GM20431 (cell line): ENCODE measurements at regions not wholly inside any gene's neighbourhood (a gene's known extent, or its start where the extent isn't known, plus 50 kb on each side); places are given as distances from the start of the nearest gene placed in this dataset.
"Not testable (repeated sequence)": the region's sequence is repeated elsewhere in the genome, so short reads cannot be mapped to it uniquely, and the experiment has no call there.

Source experiments
- in situ Hi-C: fragments of 300-500 bp; cut with MseI, MboI; formaldehyde crosslinking; loops from one replicate; pipeline ENCODE4 v1.15.0; 2020; ENCODE audit warnings: low sequenced_read_pairs; ENCODE audit not compliant: unreplicated experiment

- in situ Hi-C loops: no loop called here
These were observed 365.9 kb downstream of the NFIB start for GRCh38 chr9:13948037-13948436.

- in situ Hi-C loops: no loop called here
These were observed 370.8 kb downstream of the NFIB start for GRCh38 chr9:13943176-13943575.

GRCh38 chr9:13942695-13943094, 371.2 kb downstream of the NFIB start:
- in situ Hi-C loops: no loop called here

- in situ Hi-C loops: no loop called here
These were observed 371.7 kb downstream of the NFIB start for GRCh38 chr9:13942201-13942600.

GRCh38 chr9:13941714-13942113, 372.2 kb downstream of the NFIB start:
- in situ Hi-C loops: no loop called here

GRCh38 chr9:13939701-13940490, 374.0 kb downstream of the NFIB start:
- in situ Hi-C loops: no loop called here

- in situ Hi-C loops: no loop called here
These were observed 374.8 kb downstream of the NFIB start for GRCh38 chr9:13939134-13939533.

GRCh38 chr9:13934416-13934815, 379.5 kb downstream of the NFIB start:
- in situ Hi-C loops: no loop called here

- in situ Hi-C loops: no loop called here
These were observed 380.7 kb downstream of the NFIB start for GRCh38 chr9:13933268-13933656.

- in situ Hi-C loops: no loop called here
These were observed 381.2 kb downstream of the NFIB start for GRCh38 chr9:13932528-13933267.

GRCh38 chr9:13929013-13929412, 384.9 kb downstream of the NFIB start:
- in situ Hi-C loops: no loop called here

- in situ Hi-C loops: no loop called here
These were observed 390.6 kb downstream of the NFIB start for GRCh38 chr9:13923381-13923780.

- in situ Hi-C loops: no loop called here
These were observed 393.4 kb downstream of the NFIB start for GRCh38 chr9:13920557-13920956.

GRCh38 chr9:13919401-13919800, 394.5 kb downstream of the NFIB start:
- in situ Hi-C loops: no loop called here

GRCh38 chr9:13917534-13917933, 396.4 kb downstream of the NFIB start:
- in situ Hi-C loops: no loop called here

GRCh38 chr9:13915591-13916301, 398.2 kb downstream of the NFIB start:
- in situ Hi-C loops: no loop called here

- in situ Hi-C loops: no loop called here
These were observed 398.8 kb downstream of the NFIB start for GRCh38 chr9:13915131-13915530.

GRCh38 chr9:13911473-13911872, 402.5 kb downstream of the NFIB start:
- in situ Hi-C loops: no loop called here

- in situ Hi-C loops: not testable (repeated sequence)
These were observed 406.1 kb downstream of the NFIB start for GRCh38 chr9:13907842-13908241.

GRCh38 chr9:13904746-13905145, 409.2 kb downstream of the NFIB start:
- in situ Hi-C loops: no loop called here

- in situ Hi-C loops: no loop called here
These were observed 409.6 kb downstream of the NFIB start for GRCh38 chr9:13904311-13904710.
